Liver (tissue), 8 donors: ENCODE measurements at regions not wholly inside any gene's neighbourhood (a gene's known extent, or its start where the extent isn't known, plus 50 kb on each side); places are given as distances from the start of the nearest gene placed in this dataset.

Source experiments
- DNase-seq: peaks from one replicate; pipeline ENCODE4 v3.0.0-alpha.2; 2017; ENCODE audit warnings: low spot score
- H3K27ac ChIP-seq, 2 donors: one replicate each; pipeline ENCODE4 v1.7.0; 2013; ENCODE audit warnings: inconsistent platforms in 2 of 2, low read length in 2 of 2, control low read depth in 1 of 2, low read depth in 1 of 2, mild to moderate bottlenecking in 1 of 2
- H3K27me3 ChIP-seq, 4 donors: one replicate each; pipeline versions ENCODE4 v1.6.1 to v1.7.0; 2013; ENCODE audit warnings: low read length in 3 of 4, inconsistent platforms in 1 of 4, mild to moderate bottlenecking in 1 of 4, moderate library complexity in 1 of 4; ENCODE audit not compliant: control insufficient read depth in 4 of 4, insufficient read depth in 4 of 4
- H3K36me3 ChIP-seq, 4 donors: one replicate each; pipeline versions ENCODE4 v1.6.1 to v1.7.0; 2013; ENCODE audit warnings: low read length in 3 of 4, mild to moderate bottlenecking in 3 of 4, low read depth in 1 of 4, moderate library complexity in 1 of 4; ENCODE audit not compliant: control insufficient read depth in 4 of 4, insufficient read depth in 3 of 4
- H3K4me1 ChIP-seq, 4 donors: one replicate each; pipeline versions ENCODE4 v1.6.1 to v1.7.0; 2013; ENCODE audit warnings: low read length in 3 of 4, mild to moderate bottlenecking in 3 of 4, moderate library complexity in 1 of 4; ENCODE audit not compliant: control insufficient read depth in 4 of 4, insufficient read depth in 4 of 4
- H3K4me3 ChIP-seq, 3 donors: one replicate each; pipeline versions ENCODE4 v1.6.1 to v1.7.0; 2013; ENCODE audit warnings: low read length in 3 of 3, control low read depth in 1 of 3, low read depth in 1 of 3, mild to moderate bottlenecking in 1 of 3
- H3K9ac ChIP-seq, 2 donors: one replicate each; pipeline ENCODE4 v1.7.0; 2013; ENCODE audit warnings: low read length in 2 of 2, mild to moderate bottlenecking in 2 of 2, moderate library complexity in 2 of 2, control low read depth in 1 of 2, low read depth in 1 of 2
- H3K9me3 ChIP-seq, 4 donors: one replicate each; pipeline versions ENCODE4 v1.6.1 to v1.7.0; 2013; ENCODE audit warnings: low read length in 3 of 4; ENCODE audit not compliant: control insufficient read depth in 4 of 4
- ATF3 ChIP-seq: IDR thresholded peaks from 2 replicates; pipeline ENCODE4 v1.6.1; 2016; ENCODE audit warnings: antibody characterized with exemption
- CTCF ChIP-seq: fragments of 150-350 bp; IDR thresholded peaks from 2 replicates; pipeline ENCODE4 v1.5.1; 2017; ENCODE audit warnings: improper control_type of control experiment, low read depth, low read length; ENCODE audit not compliant: missing input control
- EGR1 ChIP-seq, 2 donors: IDR thresholded peaks; 2 replicates each; pipeline ENCODE4 v1.6.1; 2016 to 2018; ENCODE audit warnings: antibody characterized with exemption in 2 of 2, low read depth in 2 of 2
- FOXA1 ChIP-seq: IDR thresholded peaks from 2 replicates; pipeline ENCODE4 v1.6.1; 2016; ENCODE audit warnings: antibody characterized with exemption
- FOXA2 ChIP-seq: IDR thresholded peaks from 2 replicates; pipeline ENCODE4 v1.6.1; 2016; ENCODE audit warnings: antibody characterized with exemption
- GABPA ChIP-seq, 2 donors: IDR thresholded peaks in 1 of 2; conservative IDR thresholded peaks in 1 of 2; 2 replicates each; pipeline ENCODE4 v1.6.1; 2016; ENCODE audit warnings: antibody characterized with exemption in 2 of 2, mild to moderate bottlenecking in 1 of 2, moderate library complexity in 1 of 2
- HNF4A ChIP-seq, 2 donors: conservative IDR thresholded peaks; 2 replicates each; pipeline ENCODE4 v1.6.1; 2016; ENCODE audit warnings: antibody characterized with exemption in 2 of 2, mild to moderate bottlenecking in 2 of 2
- HNF4G ChIP-seq: IDR thresholded peaks from 2 replicates; pipeline ENCODE4 v1.6.1; 2016; ENCODE audit warnings: antibody characterized with exemption
- JUND ChIP-seq, 2 donors: IDR thresholded peaks; 2 replicates each; pipeline ENCODE4 v1.6.1; 2016; ENCODE audit warnings: antibody characterized with exemption in 2 of 2
- MAX ChIP-seq: IDR thresholded peaks from 2 replicates; pipeline ENCODE4 v1.6.1; 2016; ENCODE audit warnings: antibody characterized with exemption
- NR2F2 ChIP-seq: IDR thresholded peaks from 2 replicates; pipeline ENCODE4 v1.6.1; 2016; ENCODE audit warnings: antibody characterized with exemption
- RAD21 ChIP-seq, 2 donors: IDR thresholded peaks; 2 replicates each; pipeline ENCODE4 v1.6.1; 2016; ENCODE audit warnings: antibody characterized with exemption in 2 of 2, mild to moderate bottlenecking in 2 of 2
- REST ChIP-seq: IDR thresholded peaks from 2 replicates; pipeline ENCODE4 v1.6.1; 2016; ENCODE audit warnings: antibody characterized with exemption, mild to moderate bottlenecking
- RXRA ChIP-seq, 2 donors: IDR thresholded peaks; 2 replicates each; pipeline ENCODE4 v1.6.1; 2017 to 2018; ENCODE audit warnings: antibody characterized with exemption in 2 of 2, mild to moderate bottlenecking in 1 of 2
- SP1 ChIP-seq: IDR thresholded peaks from 2 replicates; pipeline ENCODE4 v1.6.1; 2018; ENCODE audit warnings: antibody characterized with exemption, mild to moderate bottlenecking
- TAF1 ChIP-seq: conservative IDR thresholded peaks from 2 replicates; pipeline ENCODE4 v1.6.1; 2016; ENCODE audit warnings: antibody characterized with exemption, mild to moderate bottlenecking
- YY1 ChIP-seq: IDR thresholded peaks from 2 replicates; pipeline ENCODE4 v1.6.1; 2016; ENCODE audit warnings: antibody characterized with exemption, mild to moderate bottlenecking
- ZBTB33 ChIP-seq: IDR thresholded peaks from 2 replicates; pipeline ENCODE4 v1.6.1; 2016; ENCODE audit warnings: antibody characterized with exemption
- WGBS: extraction: QIAGEN DNeasy Blood & Tissue Kit; methylation state at CpG from one replicate; pipeline ENCODE4 v1.1.7; 2013; 5-methylcytosine and 5-hydroxymethylcytosine counted together
- donor health status: healthy.
- donor health status: healthy.
- donor health status: healthy.
- donor health status: healthy.
- donor health status: healthy.

GRCh38 chr18:43877616-43878321 is 600.5 kb upstream of the SYT4 start:
- WGBS, result 96% methylated on average over 3 of the region's 3 CpGs
- Histone ChIP-seq H3K27me3 (no peaks in the 10 kb centered on the region), H3K36me3 (no peaks in the 10 kb centered on the region), H3K9ac (no peak overlapping the region), H3K4me1 (no peaks in the 10 kb centered on the region), H3K27ac (no peak overlapping the region), H3K4me3 (no peak overlapping the region), H3K9me3 (no peaks in the 10 kb centered on the region)
- TF ChIP-seq JUND (IDR thresholded peaks at IDR 0.05), result no peak
- TF ChIP-seq EGR1 (IDR thresholded peaks at IDR 0.05; ENCODE audit: low read depth in 2 of 2), result no peak
- DNase-seq, result no peak

GRCh38 chr18:43879415-43879814 is 602.1 kb upstream of the SYT4 start:
- no peaks in the 10 kb centered on the region for H3K4me1 ChIP-seq
- WGBS, result 67% methylated on average over 3 of the region's 3 CpGs
- H3K27me3 ChIP-seq, result no peaks in the 10 kb centered on the region
- DNase-seq, result no peak
- TF ChIP-seq HNF4A (conservative IDR thresholded peaks at IDR 0.05), result no peak
- TF ChIP-seq RAD21 (IDR thresholded peaks at IDR 0.05), result no peak
- TF ChIP-seq FOXA1, result no peak
- no peak for TF ChIP-seq TAF1
- no peak for TF ChIP-seq EGR1 (IDR thresholded peaks at IDR 0.05; ENCODE audit: low read depth in 2 of 2)
- TF ChIP-seq FOXA2, result no peak
- no peak for TF ChIP-seq SP1
- no peak for TF ChIP-seq MAX
- no peak for TF ChIP-seq YY1
- no peak for TF ChIP-seq GABPA (IDR thresholded peaks at IDR 0.05 in 1 of 2, conservative IDR thresholded peaks at IDR 0.05 in 1 of 2)
- no peak for TF ChIP-seq ZBTB33
- TF ChIP-seq REST, result no peak
- TF ChIP-seq HNF4G, result no peak
- TF ChIP-seq CTCF, result no peak
- TF ChIP-seq ATF3, result no peak
- no peak for TF ChIP-seq NR2F2
- no peak for TF ChIP-seq RXRA (IDR thresholded peaks at IDR 0.05)
- TF ChIP-seq JUND (IDR thresholded peaks at IDR 0.05), result no peak
- H3K9ac ChIP-seq, result no peak overlapping the region
- H3K4me3 ChIP-seq, result no peak overlapping the region
- no peaks in the 10 kb centered on the region for H3K36me3 ChIP-seq
- H3K9me3 ChIP-seq, result no peaks in the 10 kb centered on the region
- no peak overlapping the region for H3K27ac ChIP-seq
